Progenitor cell of endocrine pancreas (in vitro differentiated cells): ENCODE measurements at regions not wholly inside any gene's neighbourhood (a gene's known extent, or its start where the extent isn't known, plus 50 kb on each side); places are given as distances from the start of the nearest gene placed in this dataset.

Experiments used
- DNase-seq: peaks from one replicate; pipeline ENCODE4 v3.0.0; 2021; ENCODE audit warnings: low spot score; ENCODE audit not compliant: unreplicated experiment
- H3K27ac Mint-ChIP-seq: 2 replicates; pipeline ENCODE4 v1.8.0; 2021; ENCODE audit warnings: mild to moderate bottlenecking, moderate library complexity, mixed read lengths
- H3K27me3 Mint-ChIP-seq: 2 replicates; pipeline ENCODE4 v1.8.0; 2021; ENCODE audit warnings: mixed read lengths
- H3K36me3 Mint-ChIP-seq: 2 replicates; pipeline ENCODE4 v1.8.0; 2022; ENCODE audit warnings: mixed read lengths; ENCODE audit not compliant: insufficient read depth
- H3K4me1 Mint-ChIP-seq: 2 replicates; pipeline ENCODE4 v1.8.0; 2021; ENCODE audit warnings: low read depth, mixed read lengths
- H3K4me3 Mint-ChIP-seq: 2 replicates; pipeline ENCODE4 v1.8.0; 2021; ENCODE audit warnings: low read depth, mild to moderate bottlenecking, moderate library complexity, mixed read lengths
- H3K9me3 Mint-ChIP-seq: 2 replicates; pipeline ENCODE4 v1.8.0; 2021; ENCODE audit warnings: low read depth, mixed read lengths
- TF ChIP-seq, protein P1 (sequence below): fragments of 200-600 bp; sonication (generic); IDR thresholded peaks from one replicate; pipeline ENCODE4 v1.5.0; 2021; ENCODE audit warnings: antibody characterized with exemption, mild to moderate bottlenecking; ENCODE audit not compliant: unreplicated experiment

DNA sequence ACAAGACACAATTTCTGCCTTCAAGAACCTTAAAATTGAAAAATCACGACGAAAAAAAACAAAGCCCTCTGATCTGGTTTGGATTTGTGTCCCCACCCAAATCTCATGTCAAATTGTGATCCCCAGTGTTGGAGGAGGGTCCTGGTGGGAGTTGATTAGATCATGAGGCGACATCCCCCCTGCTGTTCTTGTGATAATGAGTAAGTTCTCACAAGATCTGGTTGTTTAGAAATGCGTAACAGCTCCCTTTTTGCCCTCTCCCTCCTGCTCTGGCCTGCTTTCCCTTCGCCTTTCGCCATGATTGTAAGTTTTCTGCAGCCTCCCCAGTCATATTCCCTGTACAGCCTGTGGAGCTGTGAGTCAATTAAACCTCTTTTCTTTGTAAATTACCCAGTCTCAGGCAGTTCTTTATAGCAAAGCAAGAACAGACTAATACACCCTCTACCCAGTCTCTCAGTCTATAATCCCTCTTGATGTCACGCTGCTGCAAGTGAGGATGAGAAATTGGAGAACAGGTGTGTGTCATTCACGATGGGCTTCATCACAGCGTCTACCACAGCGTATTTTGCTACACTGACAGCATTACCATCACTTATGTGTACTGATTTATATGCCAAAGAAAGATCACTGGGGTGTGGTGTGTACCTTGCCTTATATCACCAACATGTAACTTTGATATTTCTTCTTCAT, 330.7 kb downstream of the MTX2 start:
- Mint-ChIP-seq H3K36me3 (no peaks in the 10 kb centered on the region), H3K4me1 (no peaks in the 10 kb centered on the region), H3K4me3 (no peak overlapping the region), H3K27me3 (no peaks in the 10 kb centered on the region), H3K9me3 (no peaks in the 10 kb centered on the region), H3K27ac (no peak overlapping the region)
- DNase-seq, result no peak
- TF ChIP-seq, protein P1, sequence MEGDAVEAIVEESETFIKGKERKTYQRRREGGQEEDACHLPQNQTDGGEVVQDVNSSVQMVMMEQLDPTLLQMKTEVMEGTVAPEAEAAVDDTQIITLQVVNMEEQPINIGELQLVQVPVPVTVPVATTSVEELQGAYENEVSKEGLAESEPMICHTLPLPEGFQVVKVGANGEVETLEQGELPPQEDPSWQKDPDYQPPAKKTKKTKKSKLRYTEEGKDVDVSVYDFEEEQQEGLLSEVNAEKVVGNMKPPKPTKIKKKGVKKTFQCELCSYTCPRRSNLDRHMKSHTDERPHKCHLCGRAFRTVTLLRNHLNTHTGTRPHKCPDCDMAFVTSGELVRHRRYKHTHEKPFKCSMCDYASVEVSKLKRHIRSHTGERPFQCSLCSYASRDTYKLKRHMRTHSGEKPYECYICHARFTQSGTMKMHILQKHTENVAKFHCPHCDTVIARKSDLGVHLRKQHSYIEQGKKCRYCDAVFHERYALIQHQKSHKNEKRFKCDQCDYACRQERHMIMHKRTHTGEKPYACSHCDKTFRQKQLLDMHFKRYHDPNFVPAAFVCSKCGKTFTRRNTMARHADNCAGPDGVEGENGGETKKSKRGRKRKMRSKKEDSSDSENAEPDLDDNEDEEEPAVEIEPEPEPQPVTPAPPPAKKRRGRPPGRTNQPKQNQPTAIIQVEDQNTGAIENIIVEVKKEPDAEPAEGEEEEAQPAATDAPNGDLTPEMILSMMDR, result no peak

DNA sequence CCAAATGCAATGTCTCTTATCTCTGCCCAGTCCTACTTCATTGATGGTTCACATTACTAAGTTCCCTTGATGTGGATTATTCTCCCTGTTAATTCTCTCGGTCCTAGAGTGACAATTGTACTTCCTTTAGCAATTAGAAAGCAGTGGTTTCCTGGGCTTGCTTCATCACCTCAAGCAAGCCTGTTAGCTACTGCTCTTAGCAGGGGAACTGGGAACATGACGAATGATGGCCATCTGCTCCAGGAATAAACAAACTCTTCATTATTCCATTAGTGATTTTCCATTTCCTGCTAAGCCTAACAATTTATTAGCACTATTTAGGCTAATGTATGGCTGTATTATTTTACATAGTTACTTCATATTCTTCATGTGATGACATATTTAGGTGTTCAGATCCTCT, 331.8 kb downstream of the MTX2 start:
- Mint-ChIP-seq H3K36me3 (no peaks in the 10 kb centered on the region), H3K4me1 (no peaks in the 10 kb centered on the region), H3K4me3 (no peak overlapping the region), H3K27me3 (no peaks in the 10 kb centered on the region), H3K9me3 (no peaks in the 10 kb centered on the region), H3K27ac (no peak overlapping the region)
- TF ChIP-seq, protein P1, result no peak
- DNase-seq, result no peak

DNA sequence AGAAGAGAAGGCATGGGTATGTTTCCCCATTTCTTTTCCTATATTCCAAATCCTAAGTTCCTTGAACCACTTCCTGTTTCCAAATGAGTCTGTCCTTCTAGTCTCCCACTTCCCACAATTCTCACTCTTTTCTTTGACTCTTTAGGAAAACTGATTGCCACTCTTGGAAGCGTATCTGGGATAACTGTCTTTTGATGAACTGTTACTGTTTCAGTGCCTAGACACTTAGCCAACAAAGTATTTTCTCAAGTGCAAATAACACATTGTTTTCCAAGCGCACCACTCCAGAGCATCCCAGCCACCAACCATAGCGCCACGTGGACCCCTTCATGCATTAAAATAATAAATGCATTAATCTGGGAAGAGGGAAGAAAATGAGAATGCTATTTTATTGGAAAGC, 342.8 kb downstream of the MTX2 start:
- Mint-ChIP-seq H3K4me1 (no peaks in the 10 kb centered on the region), H3K27ac (no peak overlapping the region), H3K9me3 (no peaks in the 10 kb centered on the region), H3K36me3 (no peaks in the 10 kb centered on the region), H3K27me3 (peaks cover 7% of the 10 kb centered on the region), H3K4me3 (no peak overlapping the region)
- TF ChIP-seq, protein P1, result no peak
- no peak for DNase-seq

DNA sequence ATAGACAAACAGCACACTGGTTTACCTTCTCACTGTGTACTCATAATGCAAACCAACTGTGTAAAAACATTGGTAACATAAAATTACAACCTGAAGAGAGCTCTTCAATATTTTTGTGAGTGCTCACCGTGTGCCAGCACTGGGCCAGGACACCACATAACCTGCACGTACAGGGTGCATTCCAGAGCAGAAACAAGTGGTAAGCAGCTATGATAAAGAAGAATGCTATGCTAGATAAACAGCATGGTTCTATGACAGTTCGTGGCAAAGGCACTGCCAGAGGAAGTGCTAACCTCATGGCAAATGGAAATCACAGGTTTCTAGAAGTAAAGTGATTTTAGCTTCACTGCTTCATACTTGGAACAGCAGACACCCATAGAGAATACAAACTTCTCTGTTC, 343.5 kb downstream of the MTX2 start:
- H3K36me3 Mint-ChIP-seq, result no peaks in the 10 kb centered on the region
- H3K4me3 Mint-ChIP-seq, result no peak overlapping the region

DNA sequence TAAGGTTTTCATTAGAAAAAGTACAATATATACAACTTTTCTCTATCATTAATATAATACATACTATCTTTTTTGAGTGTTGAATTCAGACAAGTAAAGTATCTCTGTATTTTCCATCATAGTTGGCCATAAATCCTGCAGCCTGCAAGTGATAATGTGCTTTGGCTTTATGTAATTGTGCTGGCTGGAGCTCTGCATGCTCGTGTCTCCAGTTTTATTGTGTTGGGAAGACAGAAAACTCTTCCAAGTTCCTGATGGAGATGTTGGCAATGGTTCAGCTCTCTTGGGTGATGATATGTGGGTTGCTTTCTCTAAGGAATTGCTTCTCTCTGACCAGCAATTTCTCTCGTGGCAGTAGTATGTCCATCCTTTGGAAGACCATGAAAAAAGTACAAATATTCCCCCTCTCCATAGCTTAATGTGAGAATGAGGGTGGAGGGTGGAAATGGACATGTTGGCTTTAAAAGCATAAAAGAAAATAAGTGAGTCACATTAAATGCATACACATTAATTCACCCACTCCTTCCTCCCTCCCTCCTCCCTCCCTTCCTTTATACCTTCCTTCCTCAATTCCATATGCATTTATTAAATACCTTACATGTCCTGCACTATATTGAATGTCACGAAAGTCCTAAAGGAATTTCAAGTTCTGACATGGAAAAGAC, 344.2 kb downstream of the MTX2 start:
- Mint-ChIP-seq H3K9me3 (no peaks in the 10 kb centered on the region), H3K36me3 (no peaks in the 10 kb centered on the region), H3K4me1 (no peaks in the 10 kb centered on the region), H3K27me3 (peaks cover 7% of the 10 kb centered on the region), H3K27ac (no peak overlapping the region), H3K4me3 (no peak overlapping the region)
- TF ChIP-seq, protein P1, result no peak
- no peak for DNase-seq

More for the DNA sequence above, 343.5 kb downstream of the MTX2 start:
- H3K4me1 Mint-ChIP-seq, result no peaks in the 10 kb centered on the region
- no peak for DNase-seq
- H3K27me3 Mint-ChIP-seq, result peaks cover 7% of the 10 kb centered on the region
- TF ChIP-seq, protein P1, result no peak
- H3K27ac Mint-ChIP-seq, result no peak overlapping the region
- H3K9me3 Mint-ChIP-seq, result no peaks in the 10 kb centered on the region
